ENCODE measurements at regions not wholly inside any gene's neighbourhood (a gene's known extent, or its start where the extent isn't known, plus 50 kb on each side); places are given as distances from the start of the nearest gene placed in this dataset.

DNA sequence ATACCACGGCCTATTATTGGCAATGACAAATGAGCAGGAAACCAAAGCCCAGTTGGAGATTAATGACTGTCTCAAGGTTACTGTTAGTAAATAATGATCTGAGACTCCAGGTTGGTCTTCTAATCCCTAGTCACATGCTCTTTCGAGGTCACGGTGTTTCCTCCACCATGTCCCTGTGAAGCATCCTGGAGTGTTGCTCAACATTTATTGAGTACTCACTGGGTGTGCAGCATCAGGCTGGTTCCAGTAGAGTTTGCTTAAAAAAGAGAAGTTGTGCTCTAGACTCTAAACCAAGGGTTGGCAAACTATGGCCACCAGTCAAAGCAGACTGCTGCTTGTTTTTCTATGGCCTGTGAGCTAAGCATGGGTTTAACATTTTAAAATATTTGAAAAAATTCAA, 263.8 kb upstream of the ATP5MC3 start:
- TF ChIP-seq, protein P1, sequence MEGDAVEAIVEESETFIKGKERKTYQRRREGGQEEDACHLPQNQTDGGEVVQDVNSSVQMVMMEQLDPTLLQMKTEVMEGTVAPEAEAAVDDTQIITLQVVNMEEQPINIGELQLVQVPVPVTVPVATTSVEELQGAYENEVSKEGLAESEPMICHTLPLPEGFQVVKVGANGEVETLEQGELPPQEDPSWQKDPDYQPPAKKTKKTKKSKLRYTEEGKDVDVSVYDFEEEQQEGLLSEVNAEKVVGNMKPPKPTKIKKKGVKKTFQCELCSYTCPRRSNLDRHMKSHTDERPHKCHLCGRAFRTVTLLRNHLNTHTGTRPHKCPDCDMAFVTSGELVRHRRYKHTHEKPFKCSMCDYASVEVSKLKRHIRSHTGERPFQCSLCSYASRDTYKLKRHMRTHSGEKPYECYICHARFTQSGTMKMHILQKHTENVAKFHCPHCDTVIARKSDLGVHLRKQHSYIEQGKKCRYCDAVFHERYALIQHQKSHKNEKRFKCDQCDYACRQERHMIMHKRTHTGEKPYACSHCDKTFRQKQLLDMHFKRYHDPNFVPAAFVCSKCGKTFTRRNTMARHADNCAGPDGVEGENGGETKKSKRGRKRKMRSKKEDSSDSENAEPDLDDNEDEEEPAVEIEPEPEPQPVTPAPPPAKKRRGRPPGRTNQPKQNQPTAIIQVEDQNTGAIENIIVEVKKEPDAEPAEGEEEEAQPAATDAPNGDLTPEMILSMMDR (IDR thresholded peaks at IDR 0.05; ENCODE audit: low read depth, low read length): no peak
- no peak overlapping the region for H3K4me3 ChIP-seq (ENCODE audit: low read depth, low read length)

DNA sequence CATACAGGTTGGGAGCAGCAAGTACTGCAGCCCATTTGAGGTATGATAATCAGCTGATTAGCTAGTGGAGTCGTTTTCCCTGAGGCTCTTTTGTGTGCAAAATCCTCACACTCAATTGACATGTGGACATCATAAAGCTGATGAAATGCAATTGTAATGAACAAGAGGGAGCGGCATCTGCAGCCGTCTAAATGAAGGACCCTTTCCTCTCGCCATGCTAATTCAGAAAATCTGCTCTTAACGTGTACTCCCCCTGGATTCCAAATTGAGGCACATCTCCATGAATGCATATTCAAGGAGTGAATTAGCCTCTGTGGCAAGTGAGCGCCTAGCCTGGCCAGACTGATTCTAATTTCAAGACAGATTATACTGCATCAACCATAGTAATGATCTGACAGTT, 260.9 kb upstream of the ATP5MC3 start:
- TF ChIP-seq, protein P1 (IDR thresholded peaks at IDR 0.05; ENCODE audit: low read depth, low read length): no peak

DNA sequence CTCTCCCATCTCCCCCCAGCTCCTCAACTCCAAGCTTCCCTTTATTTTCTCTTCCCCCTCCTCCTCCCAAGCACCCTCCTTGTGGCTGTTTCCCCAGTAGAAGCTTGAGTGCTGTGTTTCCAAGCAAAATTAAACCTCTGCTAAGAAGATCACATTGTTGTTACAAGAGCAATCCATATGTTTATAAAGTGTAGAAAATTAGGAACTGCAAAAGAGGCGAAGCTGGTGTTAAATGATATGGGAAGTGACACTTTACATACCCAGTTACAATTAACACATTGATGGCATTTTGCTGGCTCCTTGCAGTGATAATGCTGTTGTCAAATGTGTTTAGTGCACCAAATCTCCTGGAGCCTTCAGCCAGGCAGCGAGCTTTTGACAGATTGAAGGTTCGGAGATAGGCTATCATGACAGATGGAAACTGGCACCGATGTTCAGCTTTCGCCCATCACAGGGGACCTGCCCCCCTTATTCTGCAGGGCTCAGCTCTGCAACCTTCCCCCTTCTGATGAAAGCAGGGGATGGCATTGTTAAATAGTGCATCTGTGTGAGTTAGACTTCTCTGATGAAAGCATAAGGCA, 259.8 kb upstream of the ATP5MC3 start:
- TF ChIP-seq, protein P1 (IDR thresholded peaks at IDR 0.05; ENCODE audit: low read depth, low read length): no peak
- H3K4me3 ChIP-seq (ENCODE audit: low read depth, low read length): no peak overlapping the region

More for the DNA sequence above, 260.9 kb upstream of the ATP5MC3 start:
- H3K4me3 ChIP-seq (ENCODE audit: low read depth, low read length): no peak overlapping the region

DNA sequence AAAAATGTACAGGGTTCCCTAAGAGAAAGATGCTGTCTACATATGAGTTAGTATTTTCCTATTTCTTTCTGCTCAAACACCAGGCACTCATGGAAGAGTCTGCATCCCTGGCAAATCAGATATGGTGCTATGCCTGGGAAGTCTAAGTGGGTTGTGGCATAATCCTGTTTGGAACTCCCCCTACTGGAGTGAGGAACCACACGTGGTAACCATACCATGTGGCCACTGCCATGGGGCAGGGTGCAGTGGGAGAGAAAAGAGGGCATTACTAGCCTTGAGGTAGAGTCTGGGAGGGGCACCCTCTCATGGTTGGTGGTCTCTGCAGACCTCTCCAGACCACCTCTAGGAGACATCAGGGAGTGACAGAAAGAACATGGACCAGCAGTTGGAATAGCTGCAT, 257.9 kb upstream of the ATP5MC3 start:
- no peak overlapping the region for H3K4me3 ChIP-seq (ENCODE audit: low read depth, low read length)
- TF ChIP-seq, protein P1 (IDR thresholded peaks at IDR 0.05; ENCODE audit: low read depth, low read length): no peak

DNA sequence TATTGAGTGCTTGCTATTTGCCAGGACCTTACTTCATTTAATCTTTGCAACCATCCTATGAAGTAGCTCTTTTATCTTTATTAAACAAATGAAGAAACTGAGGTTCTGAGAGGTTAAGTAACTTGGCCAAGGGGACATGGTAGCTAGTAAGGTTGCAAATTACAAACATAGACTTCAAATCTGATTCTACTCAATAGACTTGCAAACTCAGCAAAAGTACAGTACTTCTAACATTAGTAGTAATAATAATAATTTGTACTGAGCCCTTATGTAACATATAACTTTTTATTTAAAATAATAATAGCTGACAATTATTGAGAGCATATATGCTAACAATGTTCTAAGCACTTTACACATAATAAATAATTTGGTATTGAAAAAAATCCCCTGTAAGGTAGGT, 255.7 kb upstream of the ATP5MC3 start:
- no peak overlapping the region for H3K4me3 ChIP-seq (ENCODE audit: low read depth, low read length)
- TF ChIP-seq, protein P1 (IDR thresholded peaks at IDR 0.05; ENCODE audit: low read depth, low read length): no peak

DNA sequence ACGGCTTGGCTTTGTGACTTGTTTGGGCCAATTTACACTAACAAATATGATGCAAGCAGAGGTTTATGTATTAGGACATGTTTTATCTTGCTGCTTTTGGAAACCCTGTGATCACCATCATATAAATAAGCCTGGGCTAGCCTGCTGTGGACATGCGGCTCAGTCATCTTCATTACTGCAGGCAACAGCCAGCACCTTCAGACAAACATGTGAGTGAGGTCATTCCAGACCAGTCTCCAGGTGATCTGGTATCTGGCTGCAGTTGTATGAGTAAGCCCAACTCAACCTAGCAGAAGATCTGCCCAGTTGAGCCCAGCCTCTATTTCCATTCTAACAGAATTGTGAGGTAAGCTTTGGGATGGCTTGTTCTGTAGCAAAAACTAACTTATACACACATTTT, 254.6 kb upstream of the ATP5MC3 start:
- TF ChIP-seq, protein P1 (IDR thresholded peaks at IDR 0.05; ENCODE audit: low read depth, low read length): no peak
- no peak overlapping the region for H3K4me3 ChIP-seq (ENCODE audit: low read depth, low read length)

DNA sequence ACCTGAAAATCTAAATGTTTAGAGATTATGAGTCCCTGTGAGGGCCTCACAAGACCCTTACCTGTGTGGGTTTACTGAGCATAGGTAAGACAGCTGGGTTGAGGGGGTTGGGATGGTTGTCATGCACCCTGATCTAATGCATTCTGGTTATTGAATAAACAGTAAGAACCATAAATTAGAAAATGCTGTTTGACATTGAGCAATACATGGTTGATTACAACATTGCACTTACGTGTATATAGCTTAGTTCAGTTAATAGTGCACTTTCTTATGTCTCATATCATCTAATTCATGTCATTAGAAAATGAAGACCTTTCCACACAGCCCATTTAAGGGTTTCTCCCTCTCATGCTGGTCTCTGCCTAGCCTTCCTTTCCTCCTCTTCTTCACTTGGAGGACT, 253.5 kb upstream of the ATP5MC3 start:
- no peak overlapping the region for H3K4me3 ChIP-seq (ENCODE audit: low read depth, low read length)
- TF ChIP-seq, protein P1 (IDR thresholded peaks at IDR 0.05; ENCODE audit: low read depth, low read length): no peak
